Neural progenitor cell (in vitro differentiated cells): ENCODE measurements at regions not wholly inside any gene's neighbourhood (a gene's known extent, or its start where the extent isn't known, plus 50 kb on each side); places are given as distances from the start of the nearest gene placed in this dataset.

ENCODE experiments used
- DNase-seq: peaks from one replicate; pipeline ENCODE4 v3.0.0-alpha.2; 2016; ENCODE audit warnings: low spot score
- H2AFZ ChIP-seq: fragments of 200-600 bp; sonication (generic); replicated peaks from 2 replicates; pipeline ENCODE4 v1.6.1; 2016; ENCODE audit warnings: antibody characterized with exemption
- H3F3A ChIP-seq: fragments of 200-600 bp; sonication (generic); 2 replicates; pipeline ENCODE4 v1.6.1; 2016; ENCODE audit warnings: antibody characterized with exemption, low read depth
- H3K27ac ChIP-seq: fragments of 200-600 bp; sonication (generic); 2 replicates; pipeline ENCODE4 v1.5.1; 2016; ENCODE audit warnings: mild to moderate bottlenecking
- H3K27me3 ChIP-seq: fragments of 200-600 bp; sonication (generic); 2 replicates; pipeline ENCODE4 v1.6.1; 2016; ENCODE audit warnings: mild to moderate bottlenecking, moderate library complexity
- H3K36me3 ChIP-seq: fragments of 200-600 bp; sonication (generic); 2 replicates; pipeline ENCODE4 v1.5.1; 2016
- H3K4me1 ChIP-seq: fragments of 200-600 bp; sonication (generic); 2 replicates; pipeline ENCODE4 v1.6.1; 2016; ENCODE audit warnings: mixed run types
- H3K4me2 ChIP-seq: fragments of 200-600 bp; sonication (generic); 2 replicates; pipeline ENCODE4 v1.6.1; 2016
- H3K4me3 ChIP-seq: fragments of 200-600 bp; sonication (generic); 2 replicates; pipeline ENCODE4 v1.5.1; 2016
- H3K79me2 ChIP-seq: fragments of 200-600 bp; sonication (generic); 2 replicates; pipeline ENCODE4 v1.6.1; 2016; ENCODE audit warnings: low read depth
- H3K9ac ChIP-seq: fragments of 200-600 bp; sonication (generic); 2 replicates; pipeline ENCODE4 v1.6.1; 2016
- H3K9me3 ChIP-seq: fragments of 200-600 bp; sonication (generic); 2 replicates; pipeline ENCODE4 v1.5.1; 2016; ENCODE audit warnings: low read depth
- H4K20me1 ChIP-seq: fragments of 200-600 bp; sonication (generic); 2 replicates; pipeline ENCODE4 v1.6.1; 2016; ENCODE audit warnings: low read depth
- H3K27ac Mint-ChIP-seq: 3 replicates; pipeline ENCODE4 v1.8.0; 2021; ENCODE audit warnings: mixed read lengths
- H3K27me3 Mint-ChIP-seq: 2 replicates; pipeline ENCODE4 v1.8.0; 2022; ENCODE audit warnings: low read depth, mild to moderate bottlenecking, inconsistent platforms, moderate library complexity, mixed read lengths; ENCODE audit not compliant: insufficient read depth
- H3K36me3 Mint-ChIP-seq: 3 replicates; pipeline ENCODE4 v1.8.0; 2021; ENCODE audit warnings: mixed read lengths
- H3K4me1 Mint-ChIP-seq: 3 replicates; pipeline ENCODE4 v1.8.0; 2021; ENCODE audit warnings: mixed read lengths
- H3K4me3 Mint-ChIP-seq: 3 replicates; pipeline ENCODE4 v1.8.0; 2021; ENCODE audit warnings: mild to moderate bottlenecking, moderate library complexity, mixed read lengths
- H3K9me3 Mint-ChIP-seq: 3 replicates; pipeline ENCODE4 v1.8.0; 2020; ENCODE audit warnings: mixed read lengths
- CTCF ChIP-seq: fragments of 200-600 bp; sonication (generic); IDR thresholded peaks from 2 replicates; pipeline ENCODE4 v1.5.1; 2017; ENCODE audit warnings: antibody characterized with exemption, mild to moderate bottlenecking
- EZH2 ChIP-seq: fragments of 200-600 bp; sonication (generic); IDR thresholded peaks from 2 replicates; pipeline ENCODE4 v1.6.1; 2017; ENCODE audit warnings: antibody characterized with exemption, mild to moderate bottlenecking, moderate library complexity
- EZH2phosphoT487 ChIP-seq: fragments of 200-600 bp; sonication (generic); IDR thresholded peaks from 2 replicates; pipeline ENCODE4 v1.6.1; 2017; ENCODE audit warnings: antibody characterized with exemption

GRCh38 chrX:39585808-39586207 lies 511.9 kb downstream of the BCOR start:
- Mint-ChIP-seq H3K9me3 (peaks cover 11% of the 10 kb centered on the region), H3K4me3 (no peak overlapping the region), H3K36me3 (no peaks in the 10 kb centered on the region), H3K27me3 (peaks cover 12% of the 10 kb centered on the region), H3K4me1 (peaks cover 5% of the 10 kb centered on the region), H3K27ac (no peak overlapping the region)
- Histone ChIP-seq H3K4me2 (no peak overlapping the region), H3K27me3 (no peaks in the 10 kb centered on the region), H4K20me1 (no peaks in the 10 kb centered on the region), H2AFZ (no peak overlapping the region), H3K9ac (no peak overlapping the region), H3K4me1 (no peaks in the 10 kb centered on the region), H3K9me3 (no peaks in the 10 kb centered on the region), H3K4me3 (no peak overlapping the region), H3K27ac (no peak overlapping the region), H3F3A (no peaks in the 10 kb centered on the region), H3K79me2 (no peaks in the 10 kb centered on the region), H3K36me3 (no peaks in the 10 kb centered on the region)
- TF ChIP-seq CTCF = no peak
- TF ChIP-seq EZH2phosphoT487 = no peak
- TF ChIP-seq EZH2 = no peak
- no peak for DNase-seq

- peaks cover 5% of the 10 kb centered on the region for H3K4me1 Mint-ChIP-seq
- Histone ChIP-seq H3K4me1 (no peaks in the 10 kb centered on the region), H3K27me3 (no peaks in the 10 kb centered on the region), H2AFZ (no peak overlapping the region), H3K79me2 (no peaks in the 10 kb centered on the region), H4K20me1 (no peaks in the 10 kb centered on the region), H3F3A (no peaks in the 10 kb centered on the region), H3K4me3 (no peak overlapping the region), H3K36me3 (no peaks in the 10 kb centered on the region), H3K9ac (no peak overlapping the region), H3K27ac (no peak overlapping the region), H3K9me3 (no peaks in the 10 kb centered on the region), H3K4me2 (no peak overlapping the region)
- TF ChIP-seq EZH2phosphoT487 (no peak), CTCF (no peak), EZH2 (no peak)
- no peak overlapping the region for H3K4me3 Mint-ChIP-seq
- no peak for DNase-seq
- H3K27ac Mint-ChIP-seq = no peak overlapping the region
- H3K9me3 Mint-ChIP-seq = peaks cover 10% of the 10 kb centered on the region
- H3K36me3 Mint-ChIP-seq = no peaks in the 10 kb centered on the region
- peaks cover 10% of the 10 kb centered on the region for H3K27me3 Mint-ChIP-seq
Measured at GRCh38 chrX:39586359-39586758, 511.4 kb downstream of the BCOR start.

- TF ChIP-seq CTCF = no peak
- TF ChIP-seq EZH2phosphoT487 = no peak
- TF ChIP-seq EZH2 = no peak
- Histone ChIP-seq H3K4me1 (no peaks in the 10 kb centered on the region), H3K4me2 (no peak overlapping the region), H3F3A (no peaks in the 10 kb centered on the region), H3K9me3 (no peaks in the 10 kb centered on the region), H4K20me1 (no peaks in the 10 kb centered on the region), H3K9ac (no peak overlapping the region), H3K36me3 (no peaks in the 10 kb centered on the region), H3K27ac (no peak overlapping the region), H3K27me3 (no peaks in the 10 kb centered on the region), H3K4me3 (no peak overlapping the region), H3K79me2 (no peaks in the 10 kb centered on the region), H2AFZ (no peak overlapping the region)
- no peak overlapping the region for H3K4me3 Mint-ChIP-seq
- no peak overlapping the region for H3K27ac Mint-ChIP-seq
- H3K9me3 Mint-ChIP-seq = peaks cover 10% of the 10 kb centered on the region
- H3K4me1 Mint-ChIP-seq = peaks cover 5% of the 10 kb centered on the region
- peaks cover 10% of the 10 kb centered on the region for H3K27me3 Mint-ChIP-seq
- no peaks in the 10 kb centered on the region for H3K36me3 Mint-ChIP-seq
- no peak for DNase-seq
Measured at GRCh38 chrX:39591099-39591498, 506.7 kb downstream of the BCOR start.

- no peak overlapping the region for H2AFZ ChIP-seq
- no peaks in the 10 kb centered on the region for H3K36me3 Mint-ChIP-seq
- no peak overlapping the region for H3K27ac Mint-ChIP-seq
- no peaks in the 10 kb centered on the region for H3K27me3 ChIP-seq
- no peak overlapping the region for H3K4me2 ChIP-seq
- H3K79me2 ChIP-seq = no peaks in the 10 kb centered on the region
- H3K4me1 Mint-ChIP-seq = no peaks in the 10 kb centered on the region
- H3K4me3 ChIP-seq = no peak overlapping the region
- no peak for DNase-seq
- peaks cover 3% of the 10 kb centered on the region for H3K9me3 Mint-ChIP-seq
- H3K4me1 ChIP-seq = no peaks in the 10 kb centered on the region
- H3F3A ChIP-seq = no peaks in the 10 kb centered on the region
- H3K27me3 Mint-ChIP-seq = peaks cover 6% of the 10 kb centered on the region
- TF ChIP-seq EZH2phosphoT487 = no peak
- no peak for TF ChIP-seq CTCF
- TF ChIP-seq EZH2 = no peak
- no peak overlapping the region for H3K9ac ChIP-seq
- H3K4me3 Mint-ChIP-seq = no peak overlapping the region
- no peaks in the 10 kb centered on the region for H4K20me1 ChIP-seq
- no peaks in the 10 kb centered on the region for H3K9me3 ChIP-seq
- no peak overlapping the region for H3K27ac ChIP-seq
- H3K36me3 ChIP-seq = no peaks in the 10 kb centered on the region
Measured at GRCh38 chrX:39592776-39593175, 505.0 kb downstream of the BCOR start.
